Esophagus muscularis mucosa (tissue), 4 donors: ENCODE measurements at regions not wholly inside any gene's neighbourhood (a gene's known extent, or its start where the extent isn't known, plus 50 kb on each side); places are given as distances from the start of the nearest gene placed in this dataset.

Experiments
- DNase-seq: peaks from one replicate; pipeline ENCODE4 v3.0.0-alpha.2; 2017; ENCODE audit errors: extremely low spot score
- H3K27ac ChIP-seq, 4 donors: fragments of 200-600 bp; sonication (generic); replicated peaks in 1 of 4; 1 replicate in 3 of 4; 2 replicates in 1 of 4; pipeline ENCODE4 v1.5.1; 2016 to 2019; ENCODE audit warnings: mild to moderate bottlenecking in 1 of 4
- H3K27me3 ChIP-seq, 4 donors: fragments of 200-600 bp; sonication (generic); one replicate each; pipeline versions ENCODE4 v1.5.1 to v1.6.0; 2016 to 2019
- H3K36me3 ChIP-seq, 4 donors: fragments of 200-600 bp; sonication (generic); one replicate each; pipeline ENCODE4 v1.5.1; 2016 to 2019
- H3K4me1 ChIP-seq, 4 donors: fragments of 200-600 bp; sonication (generic); one replicate each; pipeline ENCODE4 v1.5.1; 2016 to 2019
- H3K4me3 ChIP-seq, 4 donors: fragments of 200-600 bp; sonication (generic); 1 replicate in 2 of 4; 2 replicates in 2 of 4; pipeline ENCODE4 v1.5.1; 2016 to 2019; ENCODE audit warnings: mild to moderate bottlenecking in 4 of 4, moderate library complexity in 1 of 4
- H3K9me3 ChIP-seq, 4 donors: fragments of 200-600 bp; sonication (generic); 1 replicate in 3 of 4; 2 replicates in 1 of 4; pipeline ENCODE4 v1.5.1; 2016 to 2019
- CTCF ChIP-seq, 3 experiments: fragments of 200-600 bp in 2 of 3; fragments of 450-650 bp in 1 of 3; sonication (generic) in 2 of 3; IDR thresholded peaks; one replicate each; pipeline ENCODE4 v1.5.1; 2017 to 2019; ENCODE audit warnings: antibody characterized with exemption in 3 of 3, mild to moderate bottlenecking in 2 of 3, moderate library complexity in 1 of 3
- EP300 ChIP-seq: sonication (generic); formaldehyde crosslinking; IDR thresholded peaks from one replicate; pipeline ENCODE4 v1.6.1; 2017; ENCODE audit warnings: antibody characterized with exemption
- POLR2A ChIP-seq: fragments of 450-650 bp; IDR thresholded peaks from one replicate; pipeline ENCODE4 v1.6.1; 2017; ENCODE audit warnings: antibody characterized with exemption, moderate library complexity, mild to moderate bottlenecking, low read depth
- POLR2AphosphoS5 ChIP-seq, 2 donors: sonication (generic); formaldehyde crosslinking; IDR thresholded peaks; one replicate each; pipeline ENCODE4 v1.6.1; 2017; ENCODE audit warnings: antibody characterized with exemption in 2 of 2
- WGBS: methylation state at CpG from one replicate; pipeline ENCODE4 v1.1.5; 2018; 5-methylcytosine and 5-hydroxymethylcytosine counted together
- intact Hi-C: fragments of 100-400 bp; cut with DNase I; formaldehyde crosslinking; loops from one replicate; pipeline ENCODE4 v1.15.1; 2023

GRCh38 chr4:55010550-55010949 is 114.8 kb downstream of the KDR start:
- H3K36me3 ChIP-seq = no peaks in the 10 kb centered on the region
- no peak overlapping the region for H3K27ac ChIP-seq
- H3K27me3 ChIP-seq = no peaks in the 10 kb centered on the region
- H3K4me1 ChIP-seq = peaks cover 1 to 33% (median 27%) of the 10 kb centered on the region in 4 donors
- no peaks in the 10 kb centered on the region for H3K9me3 ChIP-seq
- no peak for DNase-seq
- intact Hi-C loops = no loop called here
- no peak overlapping the region for H3K4me3 ChIP-seq
- no peak for TF ChIP-seq POLR2A
- no peak for TF ChIP-seq POLR2AphosphoS5 (IDR thresholded peaks at IDR 0.05)
- no peak for TF ChIP-seq CTCF (IDR thresholded peaks at IDR 0.05)
- no peak for TF ChIP-seq EP300

GRCh38 chr4:55008166-55009056 is 117.0 kb downstream of the KDR start:
- whole genome bisulfite sequencing = 69% methylated on average over 17 of the region's 20 CpGs
- TF ChIP-seq CTCF (IDR thresholded peaks at IDR 0.05) = peak in 1 of 3 experiments; percentile 33
- TF ChIP-seq POLR2AphosphoS5 (IDR thresholded peaks at IDR 0.05) = no peak
- intact Hi-C loops = loop anchor here (10.0 kb wide), 2 partner anchors 116 to 176 kb away; partner anchors contain the start of gene KDR
- H3K9me3 ChIP-seq = no peaks in the 10 kb centered on the region
- no peak overlapping the region for H3K27ac ChIP-seq
- no peaks in the 10 kb centered on the region for H3K27me3 ChIP-seq
- H3K36me3 ChIP-seq = no peaks in the 10 kb centered on the region
- DNase-seq = no peak
- H3K4me3 ChIP-seq = no peak overlapping the region
- peaks cover 10 to 47% (median 44%) of the 10 kb centered on the region in 4 donors for H3K4me1 ChIP-seq

- Histone ChIP-seq H3K9me3 (no peaks in the 10 kb centered on the region), H3K4me1 (peaks cover 10 to 44% (median 38%) of the 10 kb centered on the region in 4 donors), H3K27me3 (no peaks in the 10 kb centered on the region), H3K4me3 (no peak overlapping the region), H3K36me3 (no peaks in the 10 kb centered on the region), H3K27ac (no peak overlapping the region)
- TF ChIP-seq POLR2A = no peak
- no peak for TF ChIP-seq POLR2AphosphoS5 (IDR thresholded peaks at IDR 0.05)
- no peak for TF ChIP-seq EP300
- no peak for TF ChIP-seq CTCF (IDR thresholded peaks at IDR 0.05)
- 90% methylated on average over 2 of the region's 2 CpGs for WGBS
- no peak for DNase-seq
- intact Hi-C loops = loop anchor here (10.0 kb wide), 2 partner anchors 119 to 179 kb away; partner anchors contain the start of gene KDR
Observed at GRCh38 chr4:55005910-55006309, 119.5 kb downstream of the KDR start.

- DNase-seq = no peak
- TF ChIP-seq POLR2A (no peak), POLR2AphosphoS5 (IDR thresholded peaks at IDR 0.05) (no peak)
- Histone ChIP-seq H3K9me3 (peaks cover 0 to 3% (median 0%) of the 10 kb centered on the region in 4 donors), H3K4me1 (peaks cover 10 to 45% (median 38%) of the 10 kb centered on the region in 4 donors), H3K36me3 (no peaks in the 10 kb centered on the region), H3K27ac (peak overlapping the region in 1 of 4 donors; percentile 12), H3K4me3 (no peak overlapping the region), H3K27me3 (no peaks in the 10 kb centered on the region)
- WGBS = 33% methylated on average over 1 of the region's 1 CpG
- intact Hi-C loops = loop anchor here (5.0 to 10.0 kb wide), 3 partner anchors 67 to 180 kb away; partner anchors contain the start of gene KDR
Observed at GRCh38 chr4:55004831-55005230, 120.6 kb downstream of the KDR start.

GRCh38 chr4:55002431-55002830 is 123.0 kb downstream of the KDR start:
- no peaks in the 10 kb centered on the region for H3K27me3 ChIP-seq
- H3K4me3 ChIP-seq = no peak overlapping the region
- WGBS = 78% methylated on average over 1 of the region's 1 CpG
- H3K9me3 ChIP-seq = peaks cover 0 to 3% (median 0%) of the 10 kb centered on the region in 4 donors
- DNase-seq = no peak
- TF ChIP-seq POLR2A (no peak), POLR2AphosphoS5 (IDR thresholded peaks at IDR 0.05) (no peak), EP300 (no peak), CTCF (IDR thresholded peaks at IDR 0.05) (no peak)
- intact Hi-C loops = loop anchor here (5.0 to 10.0 kb wide), 3 partner anchors 70 to 182 kb away; partner anchors contain the start of gene KDR
- no peak overlapping the region for H3K27ac ChIP-seq
- H3K36me3 ChIP-seq = no peaks in the 10 kb centered on the region
- peaks cover 10 to 55% (median 46%) of the 10 kb centered on the region in 4 donors for H3K4me1 ChIP-seq
